Fibroblast of villous mesenchyme (primary cell): ENCODE measurements at regions not wholly inside any gene's neighbourhood (a gene's known extent, or its start where the extent isn't known, plus 50 kb on each side); places are given as distances from the start of the nearest gene placed in this dataset.

Experiments
- DNase-seq: peaks from one replicate; pipeline ENCODE4 v3.0.0-alpha.2; 2010; ENCODE audit warnings: low read depth
- H3K4me3 ChIP-seq: 2 replicates; pipeline ENCODE4 v1.5.1; 2011; ENCODE audit warnings: low read depth, mild to moderate bottlenecking, low read length
- CTCF ChIP-seq: IDR thresholded peaks from 2 replicates; pipeline ENCODE4 v1.5.1; 2012; ENCODE audit warnings: low read depth, mild to moderate bottlenecking, low read length; ENCODE audit not compliant: insufficient read depth

- no peak for TF ChIP-seq CTCF
Measured at GRCh38 chr2:23250371-23250770, 134.6 kb upstream of the KLHL29 start.

GRCh38 chr2:23256643-23257042 is 128.3 kb upstream of the KLHL29 start:
- no peak overlapping the region for H3K4me3 ChIP-seq
- DNase-seq = no peak
- no peak for TF ChIP-seq CTCF

More at GRCh38 chr2:23250371-23250770, 134.6 kb upstream of the KLHL29 start:
- no peak overlapping the region for H3K4me3 ChIP-seq
- no peak for DNase-seq

- TF ChIP-seq CTCF = no peak
- DNase-seq = no peak
- H3K4me3 ChIP-seq = no peak overlapping the region
Measured at GRCh38 chr2:23260621-23261020, 124.4 kb upstream of the KLHL29 start.

GRCh38 chr2:23268467-23269263 is 116.3 kb upstream of the KLHL29 start:
- DNase-seq = no peak
- no peak overlapping the region for H3K4me3 ChIP-seq
- no peak for TF ChIP-seq CTCF

GRCh38 chr2:23269747-23270146 is 115.2 kb upstream of the KLHL29 start:
- DNase-seq = no peak
- TF ChIP-seq CTCF = no peak
- H3K4me3 ChIP-seq = no peak overlapping the region

- no peak for DNase-seq
- TF ChIP-seq CTCF = no peak
- no peak overlapping the region for H3K4me3 ChIP-seq
Measured at GRCh38 chr2:23270810-23271209, 114.2 kb upstream of the KLHL29 start.

- TF ChIP-seq CTCF = no peak
- H3K4me3 ChIP-seq = no peak overlapping the region
- no peak for DNase-seq
Measured at GRCh38 chr2:23271230-23271629, 113.7 kb upstream of the KLHL29 start.
